Liver (tissue), 3 donors: ENCODE measurements at regions not wholly inside any gene's neighbourhood (a gene's known extent, or its start where the extent isn't known, plus 50 kb on each side); places are given as distances from the start of the nearest gene placed in this dataset.

ENCODE experiments used
- RAD21 ChIP-seq, 2 donors: IDR thresholded peaks; 2 replicates each; pipeline ENCODE4 v1.6.1; 2016; ENCODE audit warnings: antibody characterized with exemption in 2 of 2, mild to moderate bottlenecking in 2 of 2
- YY1 ChIP-seq: IDR thresholded peaks from 2 replicates; pipeline ENCODE4 v1.6.1; 2016; ENCODE audit warnings: antibody characterized with exemption, mild to moderate bottlenecking
- TF ChIP-seq, protein P1 (sequence below): fragments of 150-350 bp; IDR thresholded peaks from 2 replicates; pipeline ENCODE4 v1.5.1; 2017; ENCODE audit warnings: improper control_type of control experiment, low read depth, low read length; ENCODE audit not compliant: missing input control
- donor health status: healthy.
- donor health status: healthy.

DNA sequence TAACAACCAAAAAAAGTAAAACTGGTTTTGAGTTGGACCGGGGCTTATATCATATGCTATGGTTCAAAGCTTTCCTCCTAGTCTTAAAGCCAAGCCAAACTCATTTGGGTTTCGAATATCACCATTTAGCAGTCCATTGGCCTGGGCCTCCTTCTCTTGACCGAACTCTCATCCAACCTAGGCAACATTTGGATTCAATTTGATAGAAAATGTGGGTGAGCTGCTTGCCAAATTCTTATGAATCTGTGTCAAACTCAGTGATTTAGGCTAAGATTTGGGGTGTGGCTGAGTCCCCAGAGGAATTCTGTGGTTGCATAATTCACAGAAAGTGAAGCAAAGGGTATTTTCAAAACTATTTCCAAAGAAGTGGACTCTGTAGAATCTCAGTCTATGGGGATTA, 83.7 kb downstream of the BLID start:
- no peak for TF ChIP-seq YY1
- TF ChIP-seq, protein P1, sequence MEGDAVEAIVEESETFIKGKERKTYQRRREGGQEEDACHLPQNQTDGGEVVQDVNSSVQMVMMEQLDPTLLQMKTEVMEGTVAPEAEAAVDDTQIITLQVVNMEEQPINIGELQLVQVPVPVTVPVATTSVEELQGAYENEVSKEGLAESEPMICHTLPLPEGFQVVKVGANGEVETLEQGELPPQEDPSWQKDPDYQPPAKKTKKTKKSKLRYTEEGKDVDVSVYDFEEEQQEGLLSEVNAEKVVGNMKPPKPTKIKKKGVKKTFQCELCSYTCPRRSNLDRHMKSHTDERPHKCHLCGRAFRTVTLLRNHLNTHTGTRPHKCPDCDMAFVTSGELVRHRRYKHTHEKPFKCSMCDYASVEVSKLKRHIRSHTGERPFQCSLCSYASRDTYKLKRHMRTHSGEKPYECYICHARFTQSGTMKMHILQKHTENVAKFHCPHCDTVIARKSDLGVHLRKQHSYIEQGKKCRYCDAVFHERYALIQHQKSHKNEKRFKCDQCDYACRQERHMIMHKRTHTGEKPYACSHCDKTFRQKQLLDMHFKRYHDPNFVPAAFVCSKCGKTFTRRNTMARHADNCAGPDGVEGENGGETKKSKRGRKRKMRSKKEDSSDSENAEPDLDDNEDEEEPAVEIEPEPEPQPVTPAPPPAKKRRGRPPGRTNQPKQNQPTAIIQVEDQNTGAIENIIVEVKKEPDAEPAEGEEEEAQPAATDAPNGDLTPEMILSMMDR, result no peak
- TF ChIP-seq RAD21 (IDR thresholded peaks at IDR 0.05), result no peak
